AG04449 (cell line): ENCODE measurements at regions not wholly inside any gene's neighbourhood (a gene's known extent, or its start where the extent isn't known, plus 50 kb on each side); places are given as distances from the start of the nearest gene placed in this dataset.

Source experiments
- CTCF ChIA-PET: fragments of 350-600 bp; formaldehyde crosslinking; extraction: SDS; loops from one replicate; lab custom pipeline; 2021; ENCODE audit warnings: antibody characterized with exemption; lab: Yijun Ruan, JAX
- POLR2A ChIA-PET: fragments of 400-600, 350-600 bp; formaldehyde crosslinking; extraction: SDS; loops from one replicate; lab custom pipeline; 2020; ENCODE audit warnings: antibody characterized with exemption, inconsistent platforms; lab: Yijun Ruan, JAX
- DNase-seq: peaks from one replicate; pipeline ENCODE4 v3.0.0-alpha.2; 2010; ENCODE audit warnings: low read depth, low spot score
- H3K4me3 ChIP-seq: 2 replicates; pipeline ENCODE4 v1.5.1; 2011; ENCODE audit warnings: low read depth, mild to moderate bottlenecking, control low read depth, low read length
- CTCF ChIP-seq: IDR thresholded peaks from one replicate; pipeline ENCODE4 v1.5.1; 2011; ENCODE audit warnings: mild to moderate bottlenecking, moderate library complexity, low read length, control low read depth, inconsistent platforms; ENCODE audit not compliant: insufficient read depth; ENCODE audit errors: missing control alignments

- ChIA-PET POLR2A (no interaction called here), CTCF (interaction anchor here (1.0 to 1.5 kb wide), 4 partner anchors 11 to 486 kb away, joined by 3 to 5 read pairs (median 4); no protein-coding TSS in a partner anchor)
- no peak for TF ChIP-seq CTCF
- no peak overlapping the region for H3K4me3 ChIP-seq
- no peak for DNase-seq
These were observed 156.1 kb upstream of the LNX1 start for GRCh38 chr4:53747401-53747800.

GRCh38 chr4:53744446-53745160 lies 153.3 kb upstream of the LNX1 start:
- H3K4me3 ChIP-seq: no peak overlapping the region
- no peak for DNase-seq
- ChIA-PET POLR2A (interaction anchor here (0.6 kb wide), 1 partner anchor 471 kb away, joined by 3 read pairs; no protein-coding TSS in a partner anchor), CTCF (no interaction called here)
- TF ChIP-seq CTCF: no peak

GRCh38 chr4:53734584-53735353 lies 143.5 kb upstream of the LNX1 start:
- ChIA-PET CTCF (no interaction called here), POLR2A (interaction anchor here (1.1 to 1.2 kb wide), 2 partner anchors 20 to 258 kb away, joined by 3 read pairs; no protein-coding TSS in a partner anchor)
- no peak for TF ChIP-seq CTCF
- H3K4me3 ChIP-seq: no peak overlapping the region
- no peak for DNase-seq

GRCh38 chr4:53734182-53734581 lies 142.9 kb upstream of the LNX1 start:
- no peak for DNase-seq
- ChIA-PET CTCF (no interaction called here), POLR2A (interaction anchor here (1.1 to 1.2 kb wide), 2 partner anchors 19 to 258 kb away, joined by 3 read pairs; no protein-coding TSS in a partner anchor)
- H3K4me3 ChIP-seq: no peak overlapping the region
- TF ChIP-seq CTCF: no peak

- H3K4me3 ChIP-seq: no peak overlapping the region
- TF ChIP-seq CTCF: no peak
- ChIA-PET POLR2A (no interaction called here), CTCF (interaction anchor here (1.1 kb wide), 1 partner anchor 273 kb away, joined by 3 read pairs; no protein-coding TSS in a partner anchor)
- DNase-seq: no peak
These were observed 141.4 kb upstream of the LNX1 start for GRCh38 chr4:53732661-53733060.
